NCI-H2081 treated with DMSO at 0.1 percent for 48 hours (cell line): ENCODE measurements at regions not wholly inside any gene's neighbourhood (a gene's known extent, or its start where the extent isn't known, plus 50 kb on each side); places are given as distances from the start of the nearest gene placed in this dataset.

ENCODE experiments used
- DNase-seq: peaks from one replicate; lab custom pipeline; 2025; lab: John Stamatoyannopoulos, UW

- DNase-seq = no peak
These were observed 288.6 kb upstream of the PHF14 start for GRCh38 chr7:10685040-10685439.

- DNase-seq = no peak
These were observed 285.1 kb upstream of the PHF14 start for GRCh38 chr7:10688544-10688943.

- no peak for DNase-seq
These were observed 277.6 kb upstream of the PHF14 start for GRCh38 chr7:10696064-10696463.

GRCh38 chr7:10703059-10703458, 270.6 kb upstream of the PHF14 start:
- no peak for DNase-seq

- DNase-seq = no peak
These were observed 269.7 kb upstream of the PHF14 start for GRCh38 chr7:10703981-10704380.

- no peak for DNase-seq
These were observed 269.0 kb upstream of the PHF14 start for GRCh38 chr7:10704653-10705052.

GRCh38 chr7:10706875-10707493, 266.7 kb upstream of the PHF14 start:
- DNase-seq = no peak

GRCh38 chr7:10707519-10707918, 266.2 kb upstream of the PHF14 start:
- no peak for DNase-seq

- no peak for DNase-seq
These were observed 265.2 kb upstream of the PHF14 start for GRCh38 chr7:10708447-10708846.

- no peak for DNase-seq
These were observed 254.9 kb upstream of the PHF14 start for GRCh38 chr7:10718768-10719167.

GRCh38 chr7:10720042-10720441, 253.6 kb upstream of the PHF14 start:
- DNase-seq = no peak

GRCh38 chr7:10721289-10721688, 252.4 kb upstream of the PHF14 start:
- no peak for DNase-seq

- DNase-seq = no peak
These were observed 249.8 kb upstream of the PHF14 start for GRCh38 chr7:10723832-10724231.

GRCh38 chr7:10724449-10724848, 249.2 kb upstream of the PHF14 start:
- DNase-seq = no peak

- DNase-seq = no peak
These were observed 246.0 kb upstream of the PHF14 start for GRCh38 chr7:10727636-10728035.

GRCh38 chr7:10731253-10731773, 242.4 kb upstream of the PHF14 start:
- no peak for DNase-seq

- DNase-seq = no peak
These were observed 239.9 kb upstream of the PHF14 start for GRCh38 chr7:10733747-10734146.

- no peak for DNase-seq
These were observed 239.1 kb upstream of the PHF14 start for GRCh38 chr7:10734595-10734994.

- DNase-seq = no peak
These were observed 234.3 kb upstream of the PHF14 start for GRCh38 chr7:10739401-10739800.

- DNase-seq = no peak
These were observed 232.9 kb upstream of the PHF14 start for GRCh38 chr7:10740805-10741204.

- DNase-seq = no peak
These were observed 216.7 kb upstream of the PHF14 start for GRCh38 chr7:10756981-10757380.

- DNase-seq = no peak
These were observed 214.6 kb upstream of the PHF14 start for GRCh38 chr7:10759120-10759519.

- no peak for DNase-seq
These were observed 205.9 kb upstream of the PHF14 start for GRCh38 chr7:10767771-10768170.

GRCh38 chr7:10770176-10770575, 203.5 kb upstream of the PHF14 start:
- no peak for DNase-seq
